Smooth muscle cell (in vitro differentiated cells): ENCODE measurements at regions not wholly inside any gene's neighbourhood (a gene's known extent, or its start where the extent isn't known, plus 50 kb on each side); places are given as distances from the start of the nearest gene placed in this dataset.

Source experiments
- DNase-seq: peaks from one replicate; lab custom pipeline; 2025; ENCODE audit not compliant: unreplicated experiment; lab: John Stamatoyannopoulos, UW
- H2AFZ ChIP-seq: fragments of 200-600 bp; sonication (generic); 2 replicates; pipeline ENCODE4 v1.6.0; 2016; ENCODE audit warnings: antibody characterized with exemption, low read depth, mild to moderate bottlenecking
- H3F3A ChIP-seq: fragments of 200-600 bp; sonication (generic); 2 replicates; pipeline ENCODE4 v1.6.0; 2017; ENCODE audit warnings: antibody characterized with exemption, low read depth
- H3K27ac ChIP-seq: fragments of 200-600 bp; sonication (generic); 2 replicates; pipeline ENCODE4 v1.5.1; 2016; ENCODE audit warnings: low read depth, mild to moderate bottlenecking
- H3K27me3 ChIP-seq: fragments of 200-600 bp; sonication (generic); 2 replicates; pipeline ENCODE4 v1.6.1; 2016; ENCODE audit warnings: low read depth, mild to moderate bottlenecking
- H3K36me3 ChIP-seq: fragments of 200-600 bp; sonication (generic); 2 replicates; pipeline ENCODE4 v1.5.1; 2016; ENCODE audit warnings: low read depth
- H3K4me1 ChIP-seq: fragments of 200-600 bp; sonication (generic); 2 replicates; pipeline ENCODE4 v1.5.1; 2016; ENCODE audit warnings: low read depth
- H3K4me2 ChIP-seq: fragments of 200-600 bp; sonication (generic); 2 replicates; pipeline ENCODE4 v1.6.0; 2016; ENCODE audit warnings: mild to moderate bottlenecking
- H3K4me3 ChIP-seq: fragments of 200-600 bp; sonication (generic); 2 replicates; pipeline ENCODE4 v1.5.1; 2016; ENCODE audit warnings: mild to moderate bottlenecking
- H3K79me2 ChIP-seq: fragments of 200-600 bp; sonication (generic); 2 replicates; pipeline ENCODE4 v1.6.0; 2016; ENCODE audit warnings: low read depth, mild to moderate bottlenecking
- H3K9ac ChIP-seq: fragments of 200-600 bp; sonication (generic); 2 replicates; pipeline ENCODE4 v1.6.0; 2016; ENCODE audit warnings: low read depth
- H3K9me3 ChIP-seq: fragments of 200-600 bp; sonication (generic); replicated peaks from 2 replicates; pipeline ENCODE4 v1.5.1; 2016; ENCODE audit warnings: low read depth
- H4K20me1 ChIP-seq: fragments of 200-600 bp; sonication (generic); 2 replicates; pipeline ENCODE4 v1.6.0; 2016; ENCODE audit warnings: low read depth
- CTCF ChIP-seq: fragments of 200-600 bp; sonication (generic); IDR thresholded peaks from 2 replicates; pipeline ENCODE4 v1.5.1; 2017; ENCODE audit warnings: borderline replicate concordance, mild to moderate bottlenecking, antibody characterized with exemption; ENCODE audit not compliant: insufficient read depth, poor library complexity, severe bottlenecking
- WGBS: methylation state at CpG from one replicate; pipeline ENCODE4 v1.1.7; 2016; ENCODE audit warnings: low lambda C conversion rate; 5-methylcytosine and 5-hydroxymethylcytosine counted together

- Histone ChIP-seq H3K79me2 (no peaks in the 10 kb centered on the region), H3K27ac (no peak overlapping the region), H3K4me1 (no peaks in the 10 kb centered on the region), H3K9me3 (no peaks in the 10 kb centered on the region), H3F3A (no peaks in the 10 kb centered on the region), H3K36me3 (no peaks in the 10 kb centered on the region), H4K20me1 (no peaks in the 10 kb centered on the region), H3K27me3 (no peaks in the 10 kb centered on the region), H3K4me3 (no peak overlapping the region), H3K9ac (no peak overlapping the region), H2AFZ (no peak overlapping the region), H3K4me2 (no peak overlapping the region)
- DNase-seq: no peak
- no peak for TF ChIP-seq CTCF
- 92% methylated on average over 1 of the region's 1 CpG for WGBS
Observed at GRCh38 chr2:81870119-81870518, 1565.6 kb upstream of the LRRTM1 start.

GRCh38 chr2:81858998-81859397, 1554.4 kb upstream of the LRRTM1 start:
- Histone ChIP-seq H3K27me3 (no peaks in the 10 kb centered on the region), H2AFZ (peak overlapping the region; percentile 63), H3K79me2 (no peaks in the 10 kb centered on the region), H3K4me3 (no peak overlapping the region), H3K9ac (no peak overlapping the region), H3K27ac (no peak overlapping the region), H3K4me2 (no peak overlapping the region), H3K36me3 (no peaks in the 10 kb centered on the region), H3K4me1 (no peaks in the 10 kb centered on the region), H3F3A (no peaks in the 10 kb centered on the region), H3K9me3 (no peaks in the 10 kb centered on the region), H4K20me1 (no peaks in the 10 kb centered on the region)
- WGBS: 50% methylated on average over 3 of the region's 3 CpGs
- TF ChIP-seq CTCF: no peak
- DNase-seq: no peak

GRCh38 chr2:81853341-81853740, 1548.8 kb upstream of the LRRTM1 start:
- Histone ChIP-seq H3K4me3 (no peak overlapping the region), H3F3A (no peaks in the 10 kb centered on the region), H3K4me2 (no peak overlapping the region), H3K79me2 (no peaks in the 10 kb centered on the region), H3K27me3 (no peaks in the 10 kb centered on the region), H3K4me1 (no peaks in the 10 kb centered on the region), H4K20me1 (no peaks in the 10 kb centered on the region), H3K9me3 (no peaks in the 10 kb centered on the region), H3K36me3 (no peaks in the 10 kb centered on the region), H2AFZ (peak overlapping the region; percentile 51), H3K27ac (peak overlapping the region; percentile 39), H3K9ac (no peak overlapping the region)
- no peak for DNase-seq
- 69% methylated on average over 2 of the region's 2 CpGs for WGBS
- no peak for TF ChIP-seq CTCF

- H4K20me1 ChIP-seq: no peaks in the 10 kb centered on the region
- no peak overlapping the region for H3K4me3 ChIP-seq
- H3K9ac ChIP-seq: no peak overlapping the region
- H3K4me1 ChIP-seq: no peaks in the 10 kb centered on the region
- no peak overlapping the region for H3K27ac ChIP-seq
- H3K36me3 ChIP-seq: no peaks in the 10 kb centered on the region
- no peak overlapping the region for H2AFZ ChIP-seq
- no peaks in the 10 kb centered on the region for H3K27me3 ChIP-seq
- no peaks in the 10 kb centered on the region for H3F3A ChIP-seq
- DNase-seq: no peak
- H3K9me3 ChIP-seq: no peaks in the 10 kb centered on the region
- TF ChIP-seq CTCF: no peak
- no peaks in the 10 kb centered on the region for H3K79me2 ChIP-seq
- H3K4me2 ChIP-seq: no peak overlapping the region
- WGBS: 91% methylated on average over 2 of the region's 2 CpGs
Observed at GRCh38 chr2:81852651-81853050, 1548.1 kb upstream of the LRRTM1 start.
